IMR-90 (cell line): ENCODE measurements at regions not wholly inside any gene's neighbourhood (a gene's known extent, or its start where the extent isn't known, plus 50 kb on each side); places are given as distances from the start of the nearest gene placed in this dataset.

ENCODE experiments used
- ATAC-seq: fragments of 200-7000 bp; cut with Tn5 transposase; 2 replicates; pipeline ENCODE4 v1.9.1; 2020; ENCODE audit warnings: low read depth, mild to moderate bottlenecking, moderate library complexity
- BruUV-seq: library from RNA; stranded (reverse); fragments of 400-500 nt; replicated peaks from 2 replicates; lab custom pipeline; 2021; lab: Mats Ljungman, UMichigan
- CTCF ChIA-PET: fragments of 300-600 bp; formaldehyde crosslinking; extraction: SDS; loops from one replicate; lab custom pipeline; 2021; ENCODE audit warnings: antibody characterized with exemption; lab: Yijun Ruan, JAX
- POLR2A ChIA-PET: fragments of 300-600 bp; sonication (Branson Sonifier 250); formaldehyde crosslinking; loops from one replicate; lab custom pipeline; 2022; ENCODE audit warnings: antibody characterized with exemption; ENCODE audit not compliant: unreplicated experiment; lab: Charles Lee
- DNase-seq: peaks from one replicate; pipeline ENCODE4 v3.0.0; 2013
- H2AFZ ChIP-seq: replicated peaks from 2 replicates; pipeline ENCODE3; 2013; ENCODE audit warnings: low read length, mild to moderate bottlenecking; ENCODE audit not compliant: poor library complexity
- H2AK5ac ChIP-seq: 2 replicates; pipeline ENCODE4 v1.6.1; 2013; ENCODE audit warnings: low read depth, low read length, inconsistent platforms
- H2AK9ac ChIP-seq: replicated peaks from 2 replicates; pipeline ENCODE3; 2013; ENCODE audit warnings: mild to moderate bottlenecking, low read depth, low read length, moderate library complexity; ENCODE audit not compliant: poor library complexity
- H2BK120ac ChIP-seq: 2 replicates; pipeline ENCODE4 v1.6.1; 2013; ENCODE audit warnings: low read depth, low read length, inconsistent platforms
- H2BK15ac ChIP-seq: 3 replicates; pipeline ENCODE4 v1.6.1; 2013; ENCODE audit warnings: low read depth, low read length, inconsistent platforms
- H2BK20ac ChIP-seq: 2 replicates; pipeline ENCODE4 v1.6.1; 2013; ENCODE audit warnings: low read depth, mild to moderate bottlenecking, inconsistent platforms, low read length, moderate library complexity
- H2BK5ac ChIP-seq: 2 replicates; pipeline ENCODE4 v1.6.1; 2013; ENCODE audit warnings: mild to moderate bottlenecking, low read depth, low read length, inconsistent platforms; ENCODE audit not compliant: poor library complexity, severe bottlenecking
- H3K14ac ChIP-seq: replicated peaks from 2 replicates; pipeline ENCODE4 v1.6.1; 2013; ENCODE audit warnings: low read depth, low read length, inconsistent platforms
- H3K18ac ChIP-seq: 2 replicates; pipeline ENCODE4 v1.6.1; 2013; ENCODE audit warnings: low read depth, low read length, control low read depth
- H3K23ac ChIP-seq: 2 replicates; pipeline ENCODE4 v1.6.1; 2013; ENCODE audit warnings: low read depth, low read length, inconsistent platforms
- H3K27ac ChIP-seq: 2 replicates; pipeline ENCODE4 v1.5.1; 2013; ENCODE audit warnings: mild to moderate bottlenecking, control low read depth, low read length; ENCODE audit not compliant: insufficient read depth
- H3K27me3 ChIP-seq: 2 replicates; pipeline ENCODE4 v1.6.1; 2013; ENCODE audit warnings: low read length; ENCODE audit not compliant: control insufficient read depth, insufficient read depth
- H3K36me3 ChIP-seq: 2 replicates; pipeline ENCODE4 v1.6.1; 2013; ENCODE audit warnings: low read length, mixed read lengths; ENCODE audit not compliant: control insufficient read depth, insufficient read depth
- H3K4ac ChIP-seq: 2 replicates; pipeline ENCODE4 v1.6.1; 2013; ENCODE audit warnings: low read depth, low read length, inconsistent platforms
- H3K4me1 ChIP-seq: 2 replicates; pipeline ENCODE4 v1.6.1; 2013; ENCODE audit warnings: low read length, mixed read lengths; ENCODE audit not compliant: control insufficient read depth, insufficient read depth
- H3K4me2 ChIP-seq: 2 replicates; pipeline ENCODE4 v1.6.1; 2013; ENCODE audit warnings: low read depth, mild to moderate bottlenecking, control low read depth, low read length, moderate library complexity
- H3K4me3 ChIP-seq: 2 replicates; pipeline ENCODE4 v1.5.1; 2013; ENCODE audit warnings: low read depth, mild to moderate bottlenecking, control low read depth, low read length, moderate library complexity; ENCODE audit not compliant: insufficient read depth
- H3K56ac ChIP-seq: 2 replicates; pipeline ENCODE4 v1.6.1; 2013; ENCODE audit warnings: low read length, inconsistent platforms; ENCODE audit not compliant: insufficient read depth; ENCODE audit errors: extremely low read depth
- H3K79me1 ChIP-seq, 2 experiments: 2 replicates each; pipeline ENCODE4 v1.6.1; 2013; ENCODE audit warnings: low read length in 2 of 2, inconsistent platforms in 1 of 2, low read depth in 1 of 2
- H3K9ac ChIP-seq: 2 replicates; pipeline ENCODE4 v1.6.1; 2013; ENCODE audit warnings: low read depth, low read length, control low read depth
- H3K9me1 ChIP-seq: 2 replicates; pipeline ENCODE4 v1.6.1; 2013; ENCODE audit warnings: low read length, inconsistent platforms; ENCODE audit not compliant: insufficient read depth
- H3K9me3 ChIP-seq: 2 replicates; pipeline ENCODE4 v1.6.1; 2013; ENCODE audit warnings: low read length; ENCODE audit not compliant: control insufficient read depth, insufficient read depth
- H4K20me1 ChIP-seq: 2 replicates; pipeline ENCODE4 v1.6.1; 2013; ENCODE audit warnings: low read length, inconsistent platforms; ENCODE audit not compliant: insufficient read depth
- H4K5ac ChIP-seq: 2 replicates; pipeline ENCODE4 v1.6.1; 2013; ENCODE audit warnings: mild to moderate bottlenecking, low read depth, low read length, control low read depth
- H4K8ac ChIP-seq, 2 experiments: 2 replicates each; pipeline ENCODE4 v1.6.1; 2013; ENCODE audit warnings: low read depth in 2 of 2, low read length in 2 of 2, control low read depth in 1 of 2, inconsistent platforms in 1 of 2
- H4K91ac ChIP-seq: 2 replicates; pipeline ENCODE4 v1.6.1; 2013; ENCODE audit warnings: low read depth, low read length, inconsistent platforms; ENCODE audit not compliant: insufficient read depth
- CTCF ChIP-seq: conservative IDR thresholded peaks from 2 replicates; pipeline ENCODE4 v1.5.1; 2012; ENCODE audit warnings: mild to moderate bottlenecking, low read depth, low read length, improper control_type of control experiment
- MAFK ChIP-seq: IDR thresholded peaks from 2 replicates; pipeline ENCODE4 v1.6.1; 2012; ENCODE audit warnings: low read depth, low read length, improper control_type of control experiment
- MXI1 ChIP-seq: IDR thresholded peaks from 2 replicates; pipeline ENCODE4 v1.6.1; 2012; ENCODE audit warnings: low read depth, mild to moderate bottlenecking, low read length, moderate library complexity, borderline replicate concordance
- NFE2L2 ChIP-seq: fragments of 150-350 bp; IDR thresholded peaks from 2 replicates; pipeline ENCODE4 v1.6.1; 2016; ENCODE audit warnings: low read depth, mild to moderate bottlenecking, low read length
- POLR2A ChIP-seq: IDR thresholded peaks from 2 replicates; pipeline ENCODE4 v1.6.1; 2012; ENCODE audit warnings: mild to moderate bottlenecking, low read depth, low read length
- RAD21 ChIP-seq: IDR thresholded peaks from 2 replicates; pipeline ENCODE4 v1.6.1; 2012; ENCODE audit warnings: low read length, improper control_type of control experiment
- WGBS, 2 experiments: methylation state at CpG; one replicate each; pipeline versions ENCODE4 v1.1.5 to v1.1.7; 2013; ENCODE audit warnings: missing lambda C conversion rate in 2 of 2; ENCODE audit not compliant: insufficient read length in 1 of 2; ENCODE audit errors: extremely low coverage in 2 of 2; 5-methylcytosine and 5-hydroxymethylcytosine counted together
- dilution Hi-C: fragments of 300-500 bp; cut with HindIII; formaldehyde crosslinking; loops from one replicate; pipeline ENCODE4 v1.14.3; 2018; ENCODE audit warnings: low sequenced_read_pairs; ENCODE audit not compliant: unreplicated experiment
- in situ Hi-C: fragments of 300-500 bp; cut with MboI; formaldehyde crosslinking; loops from 3 replicates; pipeline ENCODE4 v1.14.3; 2019; ENCODE audit warnings: low sequenced_read_pairs, inconsistent platforms, mixed read lengths
- intact Hi-C: fragments of 100-400 bp; cut with micrococcal nuclease; formaldehyde crosslinking; loops from 2 replicates; pipeline ENCODE4 v1.10.0; 2022

GRCh38 chr15:81723701-81724100, 322.1 kb downstream of the MEX3B start:
- Histone ChIP-seq H2BK20ac (no peak overlapping the region), H4K91ac (no peak overlapping the region), H3K4me1 (no peaks in the 10 kb centered on the region), H4K8ac (no peak overlapping the region), H3K79me1 (no peaks in the 10 kb centered on the region), H3K23ac (no peak overlapping the region), H2AK9ac (no peak overlapping the region), H3K4ac (no peak overlapping the region), H3K9me1 (no peaks in the 10 kb centered on the region), H3K18ac (no peak overlapping the region), H2AK5ac (no peak overlapping the region), H4K5ac (no peak overlapping the region), H3K9ac (no peak overlapping the region), H2BK5ac (no peak overlapping the region), H2AFZ (no peak overlapping the region), H3K27ac (no peak overlapping the region), H2BK15ac (no peak overlapping the region), H3K4me3 (no peak overlapping the region), H3K4me2 (no peak overlapping the region), H3K36me3 (no peaks in the 10 kb centered on the region), H3K14ac (no peak overlapping the region), H2BK120ac (no peak overlapping the region), H3K56ac (no peak overlapping the region), H3K27me3 (no peaks in the 10 kb centered on the region), H3K9me3 (no peaks in the 10 kb centered on the region), H4K20me1 (no peaks in the 10 kb centered on the region)
- CTCF ChIA-PET, result no interaction called here
- no peak for ATAC-seq
- dilution Hi-C loops, result no loop called here
- intact Hi-C loops, result no loop called here
- BruUV-seq, result no TSS peak
- DNase-seq, result no peak
- no peak for TF ChIP-seq NFE2L2
- TF ChIP-seq MAFK, result no peak
- TF ChIP-seq MXI1, result no peak
- no peak for TF ChIP-seq POLR2A
- no peak for TF ChIP-seq RAD21
- no peak for TF ChIP-seq CTCF
- in situ Hi-C loops, result no loop called here
- 8% methylated on average over 2 of the region's 3 CpGs; no CpG with 5 or more reads in 1 of the 2 experiments for WGBS, 2 experiments
- POLR2A ChIA-PET, result no interaction called here
